GM18517 (cell line): ENCODE measurements at regions not wholly inside any gene's neighbourhood (a gene's known extent, or its start where the extent isn't known, plus 50 kb on each side); places are given as distances from the start of the nearest gene placed in this dataset.
"Not testable (repeated sequence)": the region's sequence is repeated elsewhere in the genome, so short reads cannot be mapped to it uniquely, and the experiment has no call there.

Source experiments
- ATAC-seq: cut with Tn5 transposase; IDR thresholded peaks from one replicate; pipeline ENCODE4 v1.9.1; 2021; ENCODE audit warnings: mild to moderate bottlenecking, moderate library complexity; ENCODE audit not compliant: unreplicated experiment

- not testable (repeated sequence) for ATAC-seq
Observed at GRCh38 chr1:149695066-149695465, 87.4 kb upstream of the FCGR1A start.

- not testable (repeated sequence) for ATAC-seq
Observed at GRCh38 chr1:149700220-149700619, 82.3 kb upstream of the FCGR1A start.

GRCh38 chr1:149700677-149701567, 81.6 kb upstream of the FCGR1A start:
- not testable (repeated sequence) for ATAC-seq

GRCh38 chr1:149708192-149708853, 74.2 kb upstream of the FCGR1A start:
- ATAC-seq: not testable (repeated sequence)

GRCh38 chr1:149711651-149712050, 70.8 kb upstream of the FCGR1A start:
- not testable (repeated sequence) for ATAC-seq

- ATAC-seq: not testable (repeated sequence)
Observed at GRCh38 chr1:149712154-149712927, 70.2 kb upstream of the FCGR1A start.

GRCh38 chr1:149713513-149713912, 69.0 kb upstream of the FCGR1A start:
- not testable (repeated sequence) for ATAC-seq

- ATAC-seq: not testable (repeated sequence)
Observed at GRCh38 chr1:149713952-149714351, 68.5 kb upstream of the FCGR1A start.

- not testable (repeated sequence) for ATAC-seq
Observed at GRCh38 chr1:149724618-149725302, 57.7 kb upstream of the FCGR1A start.

- not testable (repeated sequence) for ATAC-seq
Observed at GRCh38 chr1:149726688-149727087, 55.8 kb upstream of the FCGR1A start.

- ATAC-seq: not testable (repeated sequence)
Observed at GRCh38 chr1:149728598-149728997, 53.9 kb upstream of the FCGR1A start.
